Left cardiac atrium (tissue), 4 donors: ENCODE measurements at regions not wholly inside any gene's neighbourhood (a gene's known extent, or its start where the extent isn't known, plus 50 kb on each side); places are given as distances from the start of the nearest gene placed in this dataset.
"Not testable (repeated sequence)": the region's sequence is repeated elsewhere in the genome, so short reads cannot be mapped to it uniquely, and the experiment has no call there.

ENCODE experiments used
- ATAC-seq, 2 donors: fragments of 200-7000 bp; cut with Tn5 transposase; one replicate each; pipeline ENCODE4 v1.9.1; 2020; ENCODE audit warnings: mild to moderate bottlenecking in 2 of 2, moderate library complexity in 2 of 2
- DNase-seq: peaks from one replicate; pipeline ENCODE4 v3.0.0-alpha.2; 2020
- intact Hi-C, 2 donors: fragments of 100-400 bp; cut with DNase I; formaldehyde crosslinking; loops; one replicate each; pipeline versions ENCODE4 v1.14.1 to v1.15.1; 2022 to 2023
- donor health status: DM: no; HTN: yes; CAD: no.
- donor health status: DM: no; HTN: yes; CAD: no; lungs with severe emphysema.
- donor health status: DM: yes; HTN: yes; CAD: no.
- donor health status: Dilated cardiomyopathy.

DNA sequence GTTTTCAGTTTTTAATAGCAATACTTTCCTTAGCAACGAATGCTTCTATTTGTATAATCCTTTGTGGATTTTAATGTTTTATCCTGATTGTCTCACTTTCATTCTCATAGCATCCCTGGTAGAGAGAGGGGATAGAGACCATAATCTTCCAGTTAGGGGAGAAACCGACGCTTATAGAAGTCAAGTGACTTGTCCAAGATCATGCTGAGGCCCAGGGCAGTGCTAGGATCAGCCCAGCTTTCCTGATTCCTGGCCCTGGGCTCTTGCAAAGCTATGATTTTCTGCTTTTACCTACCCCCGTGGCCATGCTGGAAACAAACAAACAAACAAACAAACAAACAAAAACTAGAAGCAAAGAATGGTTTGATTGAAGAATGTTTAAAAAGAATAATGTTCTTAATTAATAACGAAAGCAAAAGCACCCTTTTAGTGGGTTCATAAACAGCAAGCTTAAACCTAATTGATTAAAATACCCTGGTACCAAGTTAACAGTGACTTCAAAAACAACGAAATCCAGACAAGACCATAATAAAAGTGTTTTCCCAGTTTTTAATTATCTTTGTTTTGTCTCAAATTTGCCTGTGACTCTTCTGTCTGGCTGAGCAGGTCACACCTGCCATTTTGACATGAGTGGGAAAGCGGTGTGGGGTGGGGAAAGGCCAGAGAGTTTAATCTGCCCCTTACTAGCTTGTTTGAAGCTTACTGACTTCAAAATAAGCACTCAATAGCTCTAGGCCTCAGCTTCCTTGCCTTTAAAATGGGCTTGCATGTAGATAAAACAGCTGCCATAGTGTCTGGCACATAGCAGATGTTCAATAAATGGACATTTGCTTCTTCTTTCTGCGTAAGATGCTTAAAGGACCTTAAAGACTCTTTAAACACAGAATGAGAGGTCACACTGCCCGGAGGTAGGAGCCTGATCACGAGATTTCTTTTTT, 116.6 kb upstream of the MYCN start:
- no peak for DNase-seq
- intact Hi-C loops, result no loop called here
- ATAC-seq, result no peak

DNA sequence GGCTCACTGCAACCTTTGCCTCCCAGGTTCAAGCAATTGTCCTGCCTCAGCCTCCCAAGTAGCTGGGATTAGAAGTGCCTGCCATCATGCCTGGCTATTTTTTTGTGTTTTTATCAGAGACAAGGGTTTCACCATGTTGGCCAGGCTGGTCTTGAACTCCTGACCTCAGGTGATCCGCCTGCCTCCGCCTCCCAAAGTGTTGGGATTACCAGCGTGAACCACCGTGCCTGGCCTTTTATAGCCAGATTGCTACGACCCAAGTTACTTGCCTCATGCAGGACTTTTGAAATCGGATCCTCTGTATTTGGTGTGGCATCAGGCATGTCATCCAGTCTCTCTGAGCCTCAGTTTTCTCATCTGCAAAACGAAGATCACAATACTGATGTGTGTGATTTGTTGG, 115.9 kb upstream of the MYCN start:
- intact Hi-C loops, DNase-seq, ATAC-seq: not testable (repeated sequence)

DNA sequence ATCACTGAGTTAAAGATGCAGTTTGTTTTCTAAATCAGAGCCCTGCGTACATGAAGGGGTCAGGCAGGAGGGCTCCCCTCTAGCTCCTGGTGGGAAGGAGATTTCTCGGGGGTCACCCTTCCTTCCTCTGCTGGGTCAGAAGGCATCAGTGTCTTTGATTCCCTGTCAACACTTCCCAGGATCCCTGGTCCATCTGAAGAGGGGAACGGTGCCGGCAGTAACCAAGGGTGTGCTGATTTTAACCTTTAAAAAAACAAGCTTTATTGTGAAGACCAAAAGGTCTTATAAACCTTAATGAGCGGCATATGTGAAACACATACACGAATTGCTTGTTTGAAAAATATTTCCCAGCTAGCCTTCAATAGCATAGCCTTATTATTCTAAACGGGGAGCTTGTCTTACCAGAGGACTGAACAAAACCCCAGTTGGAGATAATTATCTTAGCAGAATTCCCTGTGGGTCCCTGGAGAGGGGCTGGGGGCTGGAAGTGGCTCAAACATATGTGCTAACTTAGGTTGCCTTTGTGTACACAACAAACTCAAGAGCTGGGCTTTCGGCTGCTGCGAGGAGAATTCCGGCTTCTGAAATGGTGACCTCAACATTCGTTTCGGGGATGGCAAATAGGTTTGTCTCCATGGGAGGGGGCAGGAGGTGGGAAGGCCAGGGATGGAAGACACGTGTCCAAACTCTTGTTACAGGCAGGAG, 114.9 kb upstream of the MYCN start:
- intact Hi-C loops, result no loop called here
- DNase-seq (no peak), ATAC-seq (no peak)

DNA sequence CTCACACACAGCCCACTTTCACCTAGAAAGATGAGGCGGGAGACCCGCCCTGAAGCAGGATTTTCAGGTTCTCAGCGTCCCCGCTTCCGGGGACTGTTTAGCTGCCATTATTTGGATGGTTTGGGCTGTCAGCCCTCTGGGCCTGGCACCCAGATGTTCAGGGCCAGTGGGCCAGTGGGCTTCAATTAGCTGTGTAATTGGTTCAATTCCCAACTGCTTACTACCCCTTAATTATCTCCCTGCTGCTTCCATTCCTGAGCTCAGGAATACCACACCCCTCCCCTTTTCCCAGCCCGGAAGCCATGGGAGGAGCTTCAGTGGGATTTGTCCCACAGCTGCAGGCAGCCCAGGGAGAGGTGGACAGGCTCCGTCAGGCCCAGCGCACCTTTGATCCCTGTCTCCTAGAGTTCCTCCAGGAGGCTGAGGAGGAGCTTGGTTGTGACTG, 114.1 kb upstream of the MYCN start:
- ATAC-seq (no peak), DNase-seq (no peak)
- intact Hi-C loops, result no loop called here

DNA sequence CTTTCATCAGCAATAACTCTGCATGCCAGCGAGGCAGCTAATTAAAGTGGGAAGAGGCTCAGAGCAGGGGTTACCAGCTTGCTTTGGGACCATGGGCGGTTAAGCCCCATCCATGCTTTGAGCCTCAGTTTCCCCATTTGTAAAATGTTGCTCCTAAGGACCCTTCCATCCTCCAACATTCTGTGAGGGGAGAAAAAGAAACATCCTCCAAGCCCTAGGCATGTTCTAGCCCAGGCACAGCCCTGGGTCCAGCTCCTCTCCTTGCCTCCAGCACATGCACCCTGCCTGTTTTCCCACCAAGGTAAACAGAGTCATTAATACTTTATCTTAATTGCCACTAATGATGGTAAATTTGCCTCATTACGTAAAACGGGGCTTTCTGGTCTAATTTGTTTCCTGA, 113.3 kb upstream of the MYCN start:
- intact Hi-C loops, result no loop called here
- ATAC-seq (no peak), DNase-seq (no peak)

DNA sequence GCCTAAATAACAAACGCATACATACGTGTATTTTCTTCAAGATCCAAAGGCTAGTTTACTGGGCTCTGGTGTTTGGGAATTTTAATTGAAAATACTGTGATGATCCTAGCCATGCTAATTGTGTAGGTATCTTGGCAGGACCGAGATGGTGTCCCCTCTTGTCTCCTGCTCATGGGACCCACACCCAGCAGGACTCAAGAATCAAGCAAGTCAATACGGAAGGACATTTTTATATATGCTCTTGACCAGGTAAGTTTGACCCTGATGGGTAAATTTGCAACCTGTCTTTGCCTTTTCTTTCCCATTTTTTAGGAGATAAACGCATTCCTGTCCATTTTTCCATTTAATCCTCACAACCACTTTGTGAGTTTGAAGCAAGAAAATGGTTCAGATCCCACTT, 111.8 kb upstream of the MYCN start:
- ATAC-seq, result no peak
- intact Hi-C loops, result no loop called here
- no peak for DNase-seq

DNA sequence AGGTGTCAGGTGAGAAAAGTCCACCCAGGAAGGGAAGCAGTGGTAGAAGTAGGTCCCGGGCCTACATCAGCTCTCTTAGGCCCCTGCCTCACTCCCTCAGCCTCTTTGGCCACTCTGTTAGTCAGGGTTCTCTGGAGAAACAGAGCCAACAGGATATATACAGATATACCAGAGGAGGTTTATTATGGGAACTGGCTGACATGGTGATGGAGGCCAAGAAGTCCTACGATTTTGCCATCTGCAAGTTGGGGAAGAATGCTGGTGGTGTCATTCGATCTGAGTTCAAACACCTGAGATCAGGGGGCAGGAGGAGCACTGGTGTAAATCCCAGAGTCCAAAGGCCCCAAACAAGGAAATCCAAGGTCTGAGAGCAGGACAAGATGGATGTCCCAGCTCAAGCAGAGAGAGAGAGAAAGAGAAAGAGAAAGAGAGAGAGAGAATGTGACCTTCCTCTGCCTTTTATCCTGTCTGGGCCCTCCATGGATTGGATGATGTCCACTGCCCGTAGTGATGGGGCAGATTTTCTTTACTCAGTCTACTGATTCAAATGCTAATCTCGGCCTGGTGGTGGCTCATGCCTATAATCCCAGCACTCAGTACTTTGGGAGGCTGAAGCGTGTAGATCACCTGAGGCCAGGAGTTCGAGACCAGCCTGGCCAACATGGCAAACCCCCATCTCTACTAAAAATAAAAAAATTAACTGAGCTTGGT, 111.1 kb upstream of the MYCN start:
- ATAC-seq (no peak), DNase-seq (no peak)
- intact Hi-C loops, result no loop called here

DNA sequence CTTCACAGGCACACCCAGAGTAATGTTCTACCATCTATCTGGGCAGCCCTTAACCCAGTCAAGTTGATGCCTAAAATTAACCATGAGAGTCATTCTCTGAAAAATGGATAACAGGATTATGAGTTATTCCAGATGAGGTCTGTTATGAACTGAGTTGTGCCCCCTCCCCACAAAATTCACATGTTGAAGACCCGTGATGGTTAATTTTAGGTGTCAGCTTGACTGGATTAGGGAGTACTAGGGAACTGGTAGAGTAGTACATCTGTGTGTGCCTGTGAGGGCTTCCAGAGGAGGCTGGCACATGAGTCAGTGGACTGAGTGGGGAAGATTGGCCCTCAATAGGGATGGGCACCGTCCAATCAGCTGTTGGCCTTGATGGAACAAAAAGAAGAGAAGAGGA, 110.4 kb upstream of the MYCN start:
- DNase-seq, result no peak
- no peak for ATAC-seq
- intact Hi-C loops, result no loop called here

DNA sequence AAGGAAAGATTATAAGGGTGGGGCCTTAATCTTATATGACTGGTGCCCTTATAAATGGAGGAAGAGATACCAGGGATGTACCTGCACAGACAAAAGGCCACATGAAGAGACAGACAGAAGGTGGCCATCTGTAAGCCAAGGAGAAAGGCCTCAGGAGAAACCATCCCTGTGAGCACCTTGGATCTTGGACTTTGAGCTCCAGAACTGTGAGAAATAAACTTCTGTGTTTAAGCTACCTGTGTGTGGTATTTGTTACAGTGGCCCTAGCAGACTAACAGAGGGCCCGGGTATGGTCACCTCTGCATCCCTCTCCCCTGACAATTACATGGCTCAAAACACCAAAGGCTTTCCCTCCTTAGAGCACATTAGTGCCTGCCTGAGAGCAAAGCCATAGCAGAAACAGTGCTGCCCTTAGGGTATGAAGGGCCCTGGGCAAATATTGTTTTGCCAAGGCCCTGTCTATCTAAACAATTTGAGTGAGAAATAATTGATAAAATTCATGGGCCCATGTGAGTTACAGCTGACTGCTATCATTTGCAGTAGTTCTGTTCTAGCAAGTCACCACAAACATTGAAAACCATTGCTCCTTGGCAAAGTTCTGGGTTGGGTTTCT, 109.3 kb upstream of the MYCN start:
- ATAC-seq (no peak), DNase-seq (no peak)
- intact Hi-C loops, result no loop called here

DNA sequence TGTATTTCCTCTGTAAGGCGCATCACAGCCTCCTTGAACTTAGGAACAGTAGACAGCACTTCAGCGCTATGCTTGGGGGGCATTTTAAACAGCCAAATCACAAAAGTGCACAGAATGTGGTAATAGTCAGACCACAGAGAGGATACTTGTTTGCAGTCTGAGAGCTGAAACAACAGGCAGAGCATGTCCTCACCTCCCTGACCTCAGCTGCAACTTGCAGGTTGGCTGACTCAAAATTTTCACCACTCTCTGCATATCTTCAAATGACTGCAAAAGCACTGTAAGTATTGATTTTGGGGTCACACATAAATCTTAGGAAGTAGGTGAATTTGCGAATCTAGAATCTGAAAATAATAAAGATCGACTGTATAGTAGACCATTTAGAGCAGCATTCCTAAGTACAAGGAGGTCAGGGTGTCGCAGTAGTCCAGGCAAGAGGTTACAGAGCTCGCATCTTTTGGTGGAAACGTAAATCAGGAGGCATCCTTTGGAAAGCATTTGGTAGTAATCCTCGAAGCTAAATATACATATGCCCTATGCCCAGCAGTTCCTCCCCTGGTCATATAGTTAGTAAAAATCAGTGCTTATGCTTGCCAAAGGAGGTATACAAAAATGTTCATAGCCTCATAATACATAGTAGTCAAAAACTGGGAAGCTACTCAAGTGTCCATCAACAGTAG, 108.2 kb upstream of the MYCN start:
- DNase-seq (no peak), ATAC-seq (no peak)
- intact Hi-C loops, result no loop called here

DNA sequence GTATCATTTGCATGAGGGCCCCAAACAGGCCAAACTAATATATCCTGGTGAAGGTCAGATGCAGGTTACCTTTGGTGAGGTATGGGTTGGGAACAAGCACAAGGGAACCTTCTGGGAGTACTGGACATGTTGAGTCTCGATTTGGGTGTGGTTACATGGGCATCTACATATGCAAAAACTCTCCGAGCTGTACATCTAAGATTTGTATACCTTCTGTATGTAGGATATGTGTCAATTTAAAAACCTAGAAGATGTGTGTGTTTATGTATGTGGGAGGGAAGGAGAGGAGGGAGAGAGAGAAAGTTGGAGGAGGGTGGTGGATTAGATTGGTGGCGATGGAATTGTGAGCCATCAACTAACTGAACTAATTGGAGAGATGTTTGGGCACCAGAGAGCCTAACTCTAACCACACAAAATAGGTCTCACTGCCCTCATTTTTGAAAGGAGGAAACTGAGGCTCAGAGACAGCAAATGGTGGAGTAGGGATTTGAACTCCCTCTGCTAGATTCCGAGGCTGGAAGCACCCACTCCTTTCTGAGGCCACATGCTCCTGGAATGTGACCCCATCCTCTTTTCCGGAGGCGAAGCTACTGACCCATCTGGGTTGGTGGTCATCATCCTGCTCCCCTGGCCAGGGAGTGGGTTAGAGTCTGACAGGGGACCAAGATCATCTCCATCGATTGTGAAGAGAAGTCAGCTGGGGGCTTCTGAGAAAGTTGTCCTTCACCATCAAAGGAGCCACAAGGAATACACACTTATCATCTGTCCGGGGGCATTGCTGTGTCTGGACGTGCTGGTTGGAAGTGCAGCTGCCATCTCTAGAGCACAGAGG, 107.3 kb upstream of the MYCN start:
- no peak for ATAC-seq
- intact Hi-C loops, result no loop called here
- no peak for DNase-seq

DNA sequence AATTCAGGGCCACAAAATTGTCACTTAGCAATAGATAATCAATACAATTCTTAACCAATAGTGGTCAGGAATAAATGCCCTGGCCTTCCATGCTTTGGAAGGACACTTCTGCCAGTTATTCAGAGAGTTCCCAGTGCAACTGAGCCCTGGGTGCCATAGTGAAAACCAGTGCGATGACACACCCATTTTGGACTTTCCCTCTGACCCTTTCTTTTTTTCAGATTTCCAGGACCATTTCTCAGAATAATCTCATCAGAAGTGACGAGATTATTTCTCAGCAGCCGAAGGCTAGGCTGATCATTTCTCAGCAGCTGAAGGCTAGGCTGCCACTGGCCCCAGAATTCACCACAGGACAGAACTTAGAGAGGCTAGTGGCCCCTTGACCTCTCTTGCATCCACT, 106.6 kb upstream of the MYCN start:
- no peak for DNase-seq
- intact Hi-C loops, result no loop called here
- ATAC-seq, result no peak

DNA sequence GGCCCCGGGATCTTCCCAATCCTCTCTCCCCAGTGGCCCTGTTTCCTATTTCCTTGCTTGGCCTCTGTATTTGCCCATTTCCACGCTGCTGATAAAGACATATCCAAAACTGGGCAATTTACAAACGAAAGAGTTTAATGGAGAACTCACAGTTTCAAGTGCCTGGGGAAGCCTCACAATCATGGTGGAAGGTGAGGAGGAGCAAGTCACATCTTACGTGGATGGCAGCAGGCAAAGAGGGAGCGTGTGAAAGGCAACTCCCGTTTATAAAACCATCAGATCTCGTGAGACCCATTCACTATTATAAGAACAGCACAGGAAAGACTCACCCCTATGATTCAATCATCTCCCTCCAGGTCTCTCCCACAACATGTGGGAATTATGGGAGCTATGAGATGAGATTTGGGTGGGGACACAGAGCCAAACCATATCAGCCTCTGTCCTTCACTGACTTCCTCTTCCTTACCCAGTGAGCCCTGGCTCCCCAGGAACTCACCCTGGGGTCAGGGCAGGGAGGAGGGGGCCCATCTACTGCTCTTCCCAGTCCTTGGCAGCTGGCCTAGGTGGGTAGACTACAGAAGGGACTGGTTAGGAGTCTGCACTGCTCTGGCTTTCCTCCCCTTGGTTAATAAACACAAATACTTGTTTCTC, 105.8 kb upstream of the MYCN start:
- DNase-seq (no peak), ATAC-seq (no peak)
- intact Hi-C loops, result no loop called here

DNA sequence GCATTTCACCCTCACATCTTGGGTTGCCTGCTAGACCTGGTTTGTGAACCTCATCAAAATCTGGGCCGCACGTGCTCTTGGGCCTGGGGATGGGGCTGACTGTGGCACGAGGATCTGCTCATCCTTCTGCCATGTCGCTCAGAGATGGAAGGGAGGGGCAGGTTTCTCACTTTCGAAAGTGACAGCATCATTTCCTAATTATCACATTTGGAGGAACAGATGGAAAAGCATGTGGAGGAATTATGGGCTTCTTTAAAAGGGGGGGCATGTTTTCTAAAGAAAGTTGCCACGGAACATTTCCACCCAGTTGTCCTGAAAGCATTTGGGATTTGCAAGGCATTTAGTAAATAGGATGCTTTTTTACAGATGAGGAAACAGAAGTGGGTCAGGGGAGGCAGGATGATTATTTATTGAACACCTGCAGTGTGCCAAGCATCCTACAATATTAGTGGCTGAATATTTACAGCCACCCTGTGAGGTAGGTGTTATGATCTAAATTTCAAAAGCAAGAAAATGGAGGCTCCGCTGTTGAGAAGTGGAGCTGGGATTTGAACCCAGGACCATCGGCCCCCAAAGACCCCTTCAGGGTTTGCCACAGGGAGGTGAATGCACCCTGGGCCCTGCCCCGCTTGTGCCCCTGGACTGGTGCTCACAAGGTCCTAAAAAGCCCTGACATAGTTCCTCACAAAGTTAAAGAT, 104.2 kb upstream of the MYCN start:
- DNase-seq, result no peak

DNA sequence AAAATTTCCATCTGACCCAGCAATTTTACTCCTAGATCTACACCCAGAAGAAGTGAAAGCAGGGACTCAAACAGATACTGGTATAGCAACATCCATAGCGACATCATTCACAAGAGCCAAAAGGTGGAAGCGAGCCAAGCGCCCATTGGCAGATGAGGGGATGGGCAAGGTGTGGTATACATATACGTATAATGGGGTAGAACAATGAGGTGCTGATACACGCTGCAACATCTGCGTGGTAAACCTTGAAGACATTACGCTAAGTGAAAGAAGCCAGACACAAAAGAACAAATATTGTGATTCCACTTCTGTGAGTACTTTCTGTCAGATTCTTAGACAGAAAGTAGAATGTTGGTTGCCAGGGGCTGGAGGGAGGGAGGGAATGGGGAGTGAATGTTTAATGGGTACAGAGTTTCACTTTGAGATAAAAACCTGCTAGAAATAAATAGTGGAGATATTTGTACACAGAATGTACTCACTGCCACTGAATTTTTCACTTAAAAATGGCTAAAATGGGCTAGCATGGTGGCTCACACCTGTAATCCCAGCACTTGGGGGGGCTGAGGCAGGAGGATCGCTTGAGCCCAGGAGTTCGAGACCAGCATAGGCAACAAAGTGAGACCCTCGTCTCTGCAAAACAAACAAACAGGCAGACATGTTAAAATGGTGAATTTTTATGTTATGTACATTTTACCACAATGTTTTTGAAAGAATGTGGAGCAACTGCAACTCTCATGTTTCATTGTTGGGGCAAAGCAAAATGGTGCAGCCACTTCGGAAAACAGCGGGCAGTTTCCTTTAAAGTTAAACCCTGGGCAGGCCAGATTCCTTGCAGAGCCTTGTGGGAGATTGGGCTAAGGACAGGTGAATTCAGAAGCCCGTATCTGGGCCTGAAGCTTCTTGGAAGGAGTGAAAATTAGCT, 103.4 kb upstream of the MYCN start:
- intact Hi-C loops, result no loop called here
- DNase-seq (no peak), ATAC-seq (no peak)

More for the DNA sequence above, 104.2 kb upstream of the MYCN start:
- intact Hi-C loops, result no loop called here
- ATAC-seq, result no peak

DNA sequence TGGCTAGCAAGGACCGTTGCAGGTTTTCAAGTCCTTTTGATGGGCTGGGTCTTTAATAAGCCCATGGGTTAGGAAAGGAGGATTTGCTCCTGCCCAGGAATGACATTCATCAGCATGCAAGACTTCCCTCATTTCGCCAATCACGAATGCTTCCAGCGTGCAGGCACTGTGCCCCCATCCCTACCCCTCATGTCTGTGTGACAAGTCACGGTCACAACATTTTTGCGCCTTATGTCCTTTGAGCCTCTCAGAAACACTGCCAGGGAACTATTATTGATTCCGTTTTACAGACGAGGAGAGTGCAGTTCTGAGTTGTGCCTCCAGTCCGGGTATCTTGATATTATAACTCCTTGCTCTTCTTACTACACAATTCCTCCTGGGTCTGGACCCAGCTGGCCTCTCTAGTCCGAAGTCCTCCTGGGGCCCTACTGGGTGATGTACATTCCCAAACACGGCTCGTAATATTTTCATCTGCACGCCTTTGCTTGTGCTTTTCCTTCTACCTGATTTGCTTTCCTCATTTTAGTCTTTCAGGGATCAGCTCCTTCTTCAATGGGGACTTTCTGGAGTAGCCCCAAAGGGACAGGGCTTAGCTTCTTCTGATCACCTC, 101.8 kb upstream of the MYCN start:
- intact Hi-C loops, result no loop called here
- DNase-seq, result no peak
- ATAC-seq, result no peak
